COLO668 (cell line): ENCODE measurements at regions not wholly inside any gene's neighbourhood (a gene's known extent, or its start where the extent isn't known, plus 50 kb on each side); places are given as distances from the start of the nearest gene placed in this dataset.

Experiments used
- DNase-seq: peaks from one replicate; lab custom pipeline; 2025; ENCODE audit not compliant: unreplicated experiment; lab: John Stamatoyannopoulos, UW

GRCh38 chr6:140440223-140440835 is 1065.9 kb upstream of the CITED2 start:
- no peak for DNase-seq

GRCh38 chr6:140438346-140438735 is 1063.9 kb upstream of the CITED2 start:
- DNase-seq, result no peak

- DNase-seq, result no peak
Measured at GRCh38 chr6:140437619-140438345, 1063.3 kb upstream of the CITED2 start.

- DNase-seq, result no peak
Measured at GRCh38 chr6:140436023-140436811, 1061.8 kb upstream of the CITED2 start.

GRCh38 chr6:140434761-140435160 is 1060.3 kb upstream of the CITED2 start:
- no peak for DNase-seq

GRCh38 chr6:140433072-140433471 is 1058.6 kb upstream of the CITED2 start:
- no peak for DNase-seq

- DNase-seq, result no peak
Measured at GRCh38 chr6:140427842-140428241, 1053.4 kb upstream of the CITED2 start.

GRCh38 chr6:140414966-140415620 is 1040.6 kb upstream of the CITED2 start:
- DNase-seq, result no peak

- DNase-seq, result no peak
Measured at GRCh38 chr6:140403020-140403419, 1028.6 kb upstream of the CITED2 start.

- DNase-seq, result no peak
Measured at GRCh38 chr6:140401761-140402160, 1027.3 kb upstream of the CITED2 start.

GRCh38 chr6:140398076-140398475 is 1023.6 kb upstream of the CITED2 start:
- DNase-seq, result no peak

- DNase-seq, result no peak
Measured at GRCh38 chr6:140397106-140397505, 1022.7 kb upstream of the CITED2 start.

- no peak for DNase-seq
Measured at GRCh38 chr6:140393665-140394540, 1019.5 kb upstream of the CITED2 start.

GRCh38 chr6:140388815-140389214 is 1014.4 kb upstream of the CITED2 start:
- DNase-seq, result no peak

GRCh38 chr6:140388192-140388802 is 1013.8 kb upstream of the CITED2 start:
- no peak for DNase-seq

- no peak for DNase-seq
Measured at GRCh38 chr6:140385679-140386078, 1011.2 kb upstream of the CITED2 start.

- no peak for DNase-seq
Measured at GRCh38 chr6:140382355-140382754, 1007.9 kb upstream of the CITED2 start.

GRCh38 chr6:140380427-140381218 is 1006.2 kb upstream of the CITED2 start:
- DNase-seq, result no peak

- DNase-seq, result no peak
Measured at GRCh38 chr6:140379919-140380318, 1005.5 kb upstream of the CITED2 start.
